Hindlimb muscle (tissue), 1 donor: ENCODE measurements at regions not wholly inside any gene's neighbourhood (a gene's known extent, or its start where the extent isn't known, plus 50 kb on each side); places are given as distances from the start of the nearest gene placed in this dataset.

Source experiments
- DNase-seq: peaks from one replicate; pipeline ENCODE4 v3.0.0-alpha.2; 2013

- peak; percentile 29 for DNase-seq
Observed at GRCh38 chr12:107320929-107321631, 227.7 kb upstream of the CRY1 start.

- DNase-seq = no peak
Observed at GRCh38 chr12:107322063-107322462, 228.7 kb upstream of the CRY1 start.

- DNase-seq = no peak
Observed at GRCh38 chr12:107325075-107325608, 231.8 kb upstream of the CRY1 start.

GRCh38 chr12:107326237-107326636 lies 232.9 kb upstream of the CRY1 start:
- DNase-seq = no peak

GRCh38 chr12:107327651-107328182 lies 234.4 kb upstream of the CRY1 start:
- no peak for DNase-seq

- DNase-seq = no peak
Observed at GRCh38 chr12:107328442-107329133, 235.2 kb upstream of the CRY1 start.

- no peak for DNase-seq
Observed at GRCh38 chr12:107329569-107330324, 236.4 kb upstream of the CRY1 start.

GRCh38 chr12:107330831-107331431 lies 237.6 kb upstream of the CRY1 start:
- DNase-seq = no peak

- no peak for DNase-seq
Observed at GRCh38 chr12:107331471-107331870, 238.1 kb upstream of the CRY1 start.

- no peak for DNase-seq
Observed at GRCh38 chr12:107331912-107332311, 238.6 kb upstream of the CRY1 start.

- DNase-seq = no peak
Observed at GRCh38 chr12:107332743-107333142, 239.4 kb upstream of the CRY1 start.

GRCh38 chr12:107335802-107336570 lies 242.6 kb upstream of the CRY1 start:
- no peak for DNase-seq

- no peak for DNase-seq
Observed at GRCh38 chr12:107336695-107337094, 243.3 kb upstream of the CRY1 start.

- no peak for DNase-seq
Observed at GRCh38 chr12:107337346-107338095, 244.2 kb upstream of the CRY1 start.

GRCh38 chr12:107339487-107339886 lies 246.1 kb upstream of the CRY1 start:
- no peak for DNase-seq

- no peak for DNase-seq
Observed at GRCh38 chr12:107339932-107340331, 246.6 kb upstream of the CRY1 start.

- DNase-seq = no peak
Observed at GRCh38 chr12:107340898-107341297, 247.5 kb upstream of the CRY1 start.

- no peak for DNase-seq
Observed at GRCh38 chr12:107344035-107344808, 250.9 kb upstream of the CRY1 start.

- DNase-seq = no peak
Observed at GRCh38 chr12:107347261-107347660, 253.9 kb upstream of the CRY1 start.
